SU-DHL-6 (cell line): ENCODE measurements at regions not wholly inside any gene's neighbourhood (a gene's known extent, or its start where the extent isn't known, plus 50 kb on each side); places are given as distances from the start of the nearest gene placed in this dataset.
"Not testable (repeated sequence)": the region's sequence is repeated elsewhere in the genome, so short reads cannot be mapped to it uniquely, and the experiment has no call there.

ENCODE experiments used
- H2AFZ ChIP-seq: fragments of 200-600 bp; sonication (generic); 2 replicates; pipeline ENCODE4 v1.6.1; 2014; ENCODE audit warnings: low read depth, mild to moderate bottlenecking, moderate library complexity, mixed read lengths, antibody characterized with exemption, low read length; ENCODE audit not compliant: severe bottlenecking
- H3F3A ChIP-seq: fragments of 200-600 bp; shearing (Covaris generic); 2 replicates; pipeline ENCODE4 v1.6.0; 2016; ENCODE audit warnings: antibody characterized with exemption, mild to moderate bottlenecking; ENCODE audit not compliant: insufficient read depth
- H3K27ac ChIP-seq: fragments of 200-600 bp; sonication (generic); 2 replicates; pipeline ENCODE4 v1.5.1; 2016; ENCODE audit warnings: low read depth, mild to moderate bottlenecking, low read length, moderate library complexity, mixed read lengths
- H3K27me3 ChIP-seq: fragments of 200-600 bp; sonication (generic), shearing (Covaris generic); 2 replicates; pipeline ENCODE4 v1.6.0; 2014; ENCODE audit warnings: mild to moderate bottlenecking, low read length
- H3K36me3 ChIP-seq: fragments of 200-600 bp; sonication (generic); 2 replicates; pipeline ENCODE4 v1.6.1; 2014; ENCODE audit warnings: mild to moderate bottlenecking, low read length, mixed read lengths
- H3K4me2 ChIP-seq: fragments of 300-600, 200-600 bp; shearing (Covaris generic), sonication (generic); 2 replicates; pipeline ENCODE4 v1.6.0; 2014; ENCODE audit warnings: low read length, low read depth, mild to moderate bottlenecking; ENCODE audit not compliant: poor library complexity, severe bottlenecking
- H3K4me3 ChIP-seq: fragments of 200-600 bp; sonication (generic); 2 replicates; pipeline ENCODE4 v1.5.1; 2014; ENCODE audit warnings: antibody characterized with exemption, low read length, mild to moderate bottlenecking, mixed read lengths; ENCODE audit not compliant: insufficient read depth, poor library complexity, severe bottlenecking
- H3K79me2 ChIP-seq: fragments of 200-600 bp; sonication (generic); 2 replicates; pipeline ENCODE4 v1.6.1; 2014; ENCODE audit warnings: mild to moderate bottlenecking, low read length, moderate library complexity; ENCODE audit not compliant: insufficient read depth
- H3K9ac ChIP-seq: fragments of 200-600 bp; sonication (generic); 2 replicates; pipeline ENCODE4 v1.7.0; 2014; ENCODE audit warnings: mild to moderate bottlenecking, low read length
- H3K9me2 ChIP-seq: fragments of 200-600 bp; sonication (generic); replicated peaks from 2 replicates; pipeline ENCODE4 v1.6.1; 2014; ENCODE audit warnings: low read length; ENCODE audit not compliant: insufficient read depth
- H3K9me3 ChIP-seq: fragments of 200-600 bp; sonication (generic); 2 replicates; pipeline ENCODE4 v1.6.1; 2014; ENCODE audit warnings: low read length, mixed read lengths; ENCODE audit not compliant: insufficient read depth
- H4K20me1 ChIP-seq: fragments of 200-600 bp; sonication (generic); 2 replicates; pipeline ENCODE4 v1.6.1; 2014; ENCODE audit warnings: low read depth, mild to moderate bottlenecking, antibody characterized with exemption, low read length, moderate library complexity, mixed read lengths
- EZH2phosphoT487 ChIP-seq: fragments of 200-600 bp; sonication (generic), shearing (Covaris generic); conservative IDR thresholded peaks from 2 replicates; pipeline ENCODE4 v1.6.1; 2018; ENCODE audit warnings: mild to moderate bottlenecking, antibody characterized with exemption, low read length, moderate library complexity, mixed read lengths
- TF ChIP-seq, protein P1 (sequence below): fragments of 200-600 bp; sonication (generic); IDR thresholded peaks from one replicate; pipeline ENCODE4 v1.5.1; 2017; ENCODE audit warnings: antibody characterized with exemption, mild to moderate bottlenecking, low read length, moderate library complexity; ENCODE audit not compliant: insufficient read depth, poor library complexity, severe bottlenecking

GRCh38 chrX:34341258-34341657 lies 209.1 kb upstream of the FAM47A start:
- Histone ChIP-seq H3K9me2 (no peaks in the 10 kb centered on the region), H3F3A (no peaks in the 10 kb centered on the region), H2AFZ (no peak overlapping the region), H3K4me3 (no peak overlapping the region), H3K27ac (no peak overlapping the region), H4K20me1 (no peaks in the 10 kb centered on the region), H3K36me3 (no peaks in the 10 kb centered on the region), H3K9me3 (no peaks in the 10 kb centered on the region), H3K4me2 (no peak overlapping the region), H3K79me2 (no peaks in the 10 kb centered on the region), H3K9ac (no peak overlapping the region), H3K27me3 (no peaks in the 10 kb centered on the region)
- TF ChIP-seq, protein P1, sequence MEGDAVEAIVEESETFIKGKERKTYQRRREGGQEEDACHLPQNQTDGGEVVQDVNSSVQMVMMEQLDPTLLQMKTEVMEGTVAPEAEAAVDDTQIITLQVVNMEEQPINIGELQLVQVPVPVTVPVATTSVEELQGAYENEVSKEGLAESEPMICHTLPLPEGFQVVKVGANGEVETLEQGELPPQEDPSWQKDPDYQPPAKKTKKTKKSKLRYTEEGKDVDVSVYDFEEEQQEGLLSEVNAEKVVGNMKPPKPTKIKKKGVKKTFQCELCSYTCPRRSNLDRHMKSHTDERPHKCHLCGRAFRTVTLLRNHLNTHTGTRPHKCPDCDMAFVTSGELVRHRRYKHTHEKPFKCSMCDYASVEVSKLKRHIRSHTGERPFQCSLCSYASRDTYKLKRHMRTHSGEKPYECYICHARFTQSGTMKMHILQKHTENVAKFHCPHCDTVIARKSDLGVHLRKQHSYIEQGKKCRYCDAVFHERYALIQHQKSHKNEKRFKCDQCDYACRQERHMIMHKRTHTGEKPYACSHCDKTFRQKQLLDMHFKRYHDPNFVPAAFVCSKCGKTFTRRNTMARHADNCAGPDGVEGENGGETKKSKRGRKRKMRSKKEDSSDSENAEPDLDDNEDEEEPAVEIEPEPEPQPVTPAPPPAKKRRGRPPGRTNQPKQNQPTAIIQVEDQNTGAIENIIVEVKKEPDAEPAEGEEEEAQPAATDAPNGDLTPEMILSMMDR: peak; percentile 16
- no peak for TF ChIP-seq EZH2phosphoT487

DNA sequence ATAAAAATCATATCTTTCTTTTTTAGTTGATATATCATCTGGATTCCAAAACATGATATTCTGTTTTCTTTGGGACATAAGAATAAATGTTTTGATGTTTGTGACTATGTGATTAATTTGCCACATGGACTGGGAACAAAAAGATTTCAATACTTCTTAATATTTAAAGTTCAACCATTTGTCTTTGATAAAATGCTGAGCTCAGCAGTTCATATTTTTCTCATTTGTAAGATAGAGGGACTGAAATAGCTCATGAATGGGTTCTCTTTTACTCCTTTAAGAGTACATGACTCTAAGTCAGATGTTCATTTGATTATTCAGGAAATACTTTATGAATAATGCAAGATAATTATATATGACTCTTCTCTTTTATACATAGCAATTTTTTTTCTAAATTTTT lies 205.9 kb upstream of the FAM47A start:
- no peaks in the 10 kb centered on the region for H3K9me3 ChIP-seq
- H3K79me2 ChIP-seq: no peaks in the 10 kb centered on the region
- TF ChIP-seq EZH2phosphoT487: no peak
- TF ChIP-seq, protein P1: no peak
- no peaks in the 10 kb centered on the region for H3F3A ChIP-seq
- H4K20me1 ChIP-seq: no peaks in the 10 kb centered on the region
- H3K36me3 ChIP-seq: no peaks in the 10 kb centered on the region
- no peak overlapping the region for H3K4me3 ChIP-seq
- H3K9ac ChIP-seq: no peak overlapping the region
- H3K4me2 ChIP-seq: no peak overlapping the region
- no peaks in the 10 kb centered on the region for H3K9me2 ChIP-seq
- H3K27me3 ChIP-seq: no peaks in the 10 kb centered on the region
- no peak overlapping the region for H3K27ac ChIP-seq
- no peak overlapping the region for H2AFZ ChIP-seq

- H3K27me3 ChIP-seq: not testable (repeated sequence)
These were observed 203.3 kb upstream of the FAM47A start for GRCh38 chrX:34335376-34335775.

DNA sequence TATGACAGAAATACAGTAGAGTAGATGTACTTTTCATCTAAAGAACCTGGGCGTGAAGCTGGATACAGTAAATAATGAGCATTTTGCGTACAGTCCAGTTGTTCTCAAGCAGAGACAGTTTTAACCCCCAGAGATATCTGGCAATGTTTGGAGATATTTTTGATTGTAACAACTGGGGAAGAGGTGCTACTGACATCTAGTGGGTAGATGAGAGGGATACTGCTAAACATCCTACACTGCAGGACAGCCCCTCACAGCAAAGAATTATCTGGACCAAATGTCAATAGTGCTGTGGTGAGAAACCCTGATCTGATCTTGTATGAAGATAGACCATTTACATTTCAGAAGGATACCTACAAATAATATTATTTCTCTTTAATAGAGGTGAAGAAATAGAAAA lies 200.2 kb upstream of the FAM47A start:
- Histone ChIP-seq H3K9me2 (no peaks in the 10 kb centered on the region), H3K79me2 (no peaks in the 10 kb centered on the region), H3K27ac (no peak overlapping the region), H3K9ac (no peak overlapping the region), H3K4me2 (no peak overlapping the region), H3K36me3 (no peaks in the 10 kb centered on the region), H2AFZ (no peak overlapping the region), H4K20me1 (no peaks in the 10 kb centered on the region), H3K27me3 (no peaks in the 10 kb centered on the region), H3K9me3 (no peaks in the 10 kb centered on the region), H3K4me3 (no peak overlapping the region), H3F3A (no peaks in the 10 kb centered on the region)
- TF ChIP-seq, protein P1: no peak
- no peak for TF ChIP-seq EZH2phosphoT487

More at GRCh38 chrX:34335376-34335775, 203.3 kb upstream of the FAM47A start:
- H3K9ac ChIP-seq, H3K27ac ChIP-seq, H2AFZ ChIP-seq, H3F3A ChIP-seq, H3K4me2 ChIP-seq, H3K36me3 ChIP-seq, H4K20me1 ChIP-seq, H3K9me3 ChIP-seq, H3K79me2 ChIP-seq, H3K4me3 ChIP-seq, H3K9me2 ChIP-seq: not testable (repeated sequence)
